HG03066 (cell line): ENCODE measurements at regions not wholly inside any gene's neighbourhood (a gene's known extent, or its start where the extent isn't known, plus 50 kb on each side); places are given as distances from the start of the nearest gene placed in this dataset.
"Not testable (repeated sequence)": the region's sequence is repeated elsewhere in the genome, so short reads cannot be mapped to it uniquely, and the experiment has no call there.

Experiments
- ATAC-seq: cut with Tn5 transposase; IDR thresholded peaks from one replicate; pipeline ENCODE4 v1.9.1; 2021; ENCODE audit warnings: low read depth; ENCODE audit not compliant: unreplicated experiment

DNA sequence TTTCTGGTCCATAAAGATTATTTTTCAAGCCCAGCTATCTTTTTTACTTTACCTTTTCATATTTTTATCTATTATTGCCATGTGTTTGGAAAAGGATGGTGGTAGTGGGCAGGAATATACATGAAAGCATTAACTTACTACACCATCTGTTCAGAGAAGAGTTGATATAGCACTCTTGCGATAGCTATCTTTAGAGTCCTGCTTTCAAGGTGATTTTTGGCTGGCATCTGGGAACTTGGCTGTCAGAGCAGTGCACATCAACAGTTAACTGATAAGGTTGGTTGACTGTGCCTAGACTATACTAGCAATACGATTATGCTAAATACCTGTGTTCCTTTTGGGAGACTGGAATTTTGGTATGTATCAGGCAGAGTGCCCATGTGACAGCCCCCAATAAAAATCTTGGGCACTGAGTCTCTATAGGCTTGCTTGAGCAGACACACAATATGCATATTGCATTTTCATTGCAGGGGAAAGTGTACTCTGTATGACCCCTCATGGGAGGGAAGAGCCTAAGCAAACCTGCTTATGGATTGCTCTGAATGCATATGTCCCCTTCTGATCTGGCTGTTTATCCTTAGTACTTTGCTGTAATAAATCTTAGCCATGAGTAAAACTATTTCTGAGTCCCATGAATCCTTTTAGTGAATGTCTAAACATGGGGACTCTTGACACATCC lies 227.6 kb upstream of the C9orf72 start:
- ATAC-seq: no peak

DNA sequence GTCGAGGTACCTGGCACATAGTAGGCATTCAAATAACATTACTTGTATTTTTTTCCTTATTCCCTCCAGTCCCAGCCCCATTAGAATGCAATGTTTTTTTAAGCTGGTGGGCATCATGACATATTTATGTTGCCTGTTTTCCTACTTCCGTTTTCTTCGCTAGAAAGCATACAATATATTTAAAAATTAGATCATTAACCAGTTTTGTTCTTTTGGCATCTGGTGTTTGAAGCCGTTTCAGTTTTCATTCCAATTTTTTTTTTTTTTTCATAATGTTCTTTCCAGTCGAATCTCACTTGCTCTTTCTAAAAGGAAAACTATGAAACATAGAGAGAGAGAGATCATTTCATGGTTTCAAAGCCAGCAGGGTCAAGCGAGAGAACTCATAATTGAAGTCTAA lies 228.3 kb upstream of the C9orf72 start:
- ATAC-seq: no peak

DNA sequence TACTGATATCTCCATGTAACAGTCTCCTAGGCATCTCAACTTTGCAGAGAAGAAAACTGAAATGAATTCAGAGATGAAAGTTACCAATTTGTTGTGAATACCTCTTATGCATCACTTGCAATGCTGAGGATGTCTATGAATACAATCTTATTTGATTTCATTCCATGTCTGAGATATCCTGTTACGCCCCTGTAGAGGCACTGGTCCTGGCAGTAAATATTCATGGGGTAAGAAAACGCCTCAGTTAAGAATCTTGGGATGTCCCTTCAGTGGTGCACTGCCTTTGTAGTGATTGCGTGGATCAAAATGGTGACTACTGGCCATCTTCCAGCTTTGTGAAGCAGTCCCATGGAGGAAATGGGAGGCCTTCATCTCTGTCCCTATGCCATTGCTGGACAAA lies 229.1 kb upstream of the C9orf72 start:
- no peak for ATAC-seq

DNA sequence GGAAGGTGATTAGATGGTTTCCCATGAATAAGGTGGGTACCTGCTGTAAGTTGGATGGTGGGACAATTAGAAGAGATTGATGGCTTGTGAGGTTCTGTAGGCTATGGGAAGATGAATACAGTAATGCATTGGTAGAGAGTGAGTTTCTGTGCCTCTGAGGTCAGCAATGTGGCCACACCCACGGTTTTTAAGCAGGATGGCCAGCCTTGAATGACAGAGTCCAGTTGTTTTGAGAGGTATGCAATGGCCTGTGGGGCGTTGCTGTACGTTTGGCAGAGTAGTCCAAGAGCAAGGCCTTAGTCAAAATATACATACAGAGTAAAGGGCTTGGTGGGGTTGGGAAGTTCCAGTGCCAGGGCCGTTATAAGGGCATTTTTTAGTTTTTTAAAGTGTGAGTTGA lies 235.6 kb upstream of the C9orf72 start:
- ATAC-seq: no peak

DNA sequence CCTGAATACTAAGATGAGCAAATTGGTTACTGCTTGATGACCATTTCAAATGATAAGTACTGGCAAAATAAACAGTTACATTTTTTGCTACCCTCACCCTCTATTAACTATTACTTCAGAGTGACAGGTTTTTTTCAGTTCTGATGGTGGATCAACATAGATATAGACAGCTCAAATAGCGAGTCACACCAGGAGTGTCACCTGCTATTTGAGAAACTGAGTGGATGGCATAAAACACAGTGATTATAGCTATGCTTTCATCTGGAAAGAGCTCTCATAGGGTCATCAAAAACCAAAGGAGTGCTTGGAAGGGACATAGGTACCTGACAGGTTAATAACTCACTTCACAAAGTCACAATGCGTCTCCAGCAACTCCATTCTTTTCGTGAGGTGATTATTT lies 244.5 kb upstream of the C9orf72 start:
- no peak for ATAC-seq

DNA sequence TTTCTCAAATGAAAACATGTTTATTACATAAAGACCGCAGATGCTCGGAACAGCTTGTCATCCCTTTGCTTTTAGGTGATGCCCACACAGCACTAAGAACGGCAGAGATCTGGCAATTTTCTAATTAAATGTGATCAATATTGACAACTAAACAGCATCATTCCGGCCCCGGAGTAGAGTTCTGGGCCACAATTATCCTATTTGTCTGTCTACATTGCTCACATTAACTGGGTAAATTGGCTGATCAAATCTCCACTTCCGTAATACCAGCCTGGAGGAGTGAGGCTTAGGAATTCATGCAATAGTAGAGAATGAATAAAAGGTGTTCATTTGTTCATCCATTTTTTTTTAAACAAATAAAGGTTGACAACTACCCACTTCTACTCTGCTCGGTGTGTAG lies 245.1 kb upstream of the C9orf72 start:
- no peak for ATAC-seq

DNA sequence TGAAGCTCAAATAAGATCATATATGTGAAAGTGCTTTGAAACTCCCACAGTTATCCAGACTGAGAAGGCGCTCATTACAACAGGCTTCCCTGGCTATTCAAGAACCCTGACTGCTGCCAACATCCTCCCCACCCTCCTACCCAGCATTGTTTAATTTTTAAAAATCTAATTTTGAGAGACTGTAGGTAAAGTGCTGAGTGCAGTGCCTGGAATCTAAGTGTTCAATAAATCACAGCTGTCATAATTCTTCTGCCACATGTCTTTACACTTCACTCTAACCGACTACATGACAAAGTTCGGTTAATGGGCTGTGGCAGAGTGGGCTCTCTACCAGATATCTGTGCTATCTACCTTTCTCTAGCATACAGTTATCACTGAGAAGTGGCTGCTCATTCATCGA lies 255.6 kb upstream of the C9orf72 start:
- no peak for ATAC-seq

DNA sequence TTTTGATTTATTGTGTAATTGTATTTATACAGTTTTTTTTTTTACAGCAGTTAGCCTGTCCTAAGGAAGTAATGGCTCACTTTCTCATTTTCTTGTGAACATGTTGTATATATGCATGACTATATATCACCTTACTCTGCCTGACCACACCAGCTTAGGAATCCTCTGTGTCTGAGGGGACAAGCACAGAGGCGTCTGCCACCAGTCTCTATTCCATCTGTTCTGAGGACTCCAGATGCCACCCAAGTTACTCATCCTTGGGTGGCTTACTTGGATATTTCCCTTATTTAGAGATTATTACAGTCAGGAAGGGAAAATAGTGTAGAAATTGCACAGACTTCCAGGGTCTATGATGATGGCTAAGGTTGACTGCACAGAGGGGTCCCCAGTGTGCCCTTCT lies 256.3 kb upstream of the C9orf72 start:
- ATAC-seq: no peak

DNA sequence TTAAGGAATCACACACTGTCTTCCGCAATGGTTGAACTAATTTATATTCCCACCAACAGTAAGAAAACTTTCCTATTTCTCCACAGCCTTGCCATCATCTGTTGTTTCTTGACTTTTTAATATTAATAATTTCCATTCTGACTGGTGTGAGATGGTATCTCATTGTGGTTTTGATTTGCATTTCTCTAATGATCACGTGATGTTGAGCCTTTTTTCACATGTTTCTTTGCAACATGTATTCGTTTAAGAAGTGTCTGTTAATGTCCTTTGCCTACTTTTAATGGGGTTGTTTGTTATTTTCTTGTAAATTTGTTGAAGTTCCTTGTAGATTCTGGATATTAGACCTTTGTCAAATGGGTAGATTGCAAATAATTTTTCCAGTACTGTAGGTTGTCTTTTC lies 258.8 kb upstream of the C9orf72 start:
- not testable (repeated sequence) for ATAC-seq

DNA sequence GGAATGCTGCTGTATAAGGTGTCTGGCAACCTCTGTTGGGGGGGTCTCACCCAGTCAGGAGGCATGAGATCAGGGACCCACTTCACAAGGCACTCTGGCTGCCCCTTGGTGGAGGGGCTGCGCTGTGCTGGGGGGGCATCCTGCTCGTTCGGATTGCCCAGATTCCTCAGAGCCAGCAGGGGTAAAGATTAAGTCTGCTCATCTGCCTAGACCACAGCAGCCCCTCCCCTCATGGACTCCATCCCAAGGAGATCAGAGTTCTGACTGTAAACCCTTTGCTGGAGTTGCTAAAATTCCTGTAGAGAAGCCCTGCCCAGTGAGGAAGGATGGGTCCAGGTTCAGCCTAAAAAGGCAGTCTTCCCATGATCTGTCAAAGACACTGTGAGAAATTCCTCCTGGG lies 262.0 kb upstream of the C9orf72 start:
- ATAC-seq: no peak

DNA sequence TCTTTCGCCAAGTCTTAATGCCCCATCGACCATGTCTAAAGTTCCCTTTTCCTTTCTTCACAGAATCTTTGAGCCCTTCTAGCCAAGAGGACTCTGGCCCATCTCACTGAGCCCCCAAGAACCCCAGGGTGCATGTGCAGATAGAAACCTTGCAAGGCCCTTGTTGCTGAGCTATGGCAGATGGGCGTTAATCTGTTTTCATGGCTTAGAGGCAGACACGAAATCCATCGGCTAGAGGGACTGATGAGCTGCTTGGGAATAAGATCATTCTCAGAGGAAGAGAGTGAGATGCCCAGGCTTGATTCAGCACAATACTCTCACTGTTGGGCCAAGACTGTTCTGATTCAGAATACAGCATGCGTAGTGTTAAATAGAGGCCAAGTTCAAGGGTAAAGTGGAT lies 262.5 kb upstream of the C9orf72 start:
- ATAC-seq: no peak

DNA sequence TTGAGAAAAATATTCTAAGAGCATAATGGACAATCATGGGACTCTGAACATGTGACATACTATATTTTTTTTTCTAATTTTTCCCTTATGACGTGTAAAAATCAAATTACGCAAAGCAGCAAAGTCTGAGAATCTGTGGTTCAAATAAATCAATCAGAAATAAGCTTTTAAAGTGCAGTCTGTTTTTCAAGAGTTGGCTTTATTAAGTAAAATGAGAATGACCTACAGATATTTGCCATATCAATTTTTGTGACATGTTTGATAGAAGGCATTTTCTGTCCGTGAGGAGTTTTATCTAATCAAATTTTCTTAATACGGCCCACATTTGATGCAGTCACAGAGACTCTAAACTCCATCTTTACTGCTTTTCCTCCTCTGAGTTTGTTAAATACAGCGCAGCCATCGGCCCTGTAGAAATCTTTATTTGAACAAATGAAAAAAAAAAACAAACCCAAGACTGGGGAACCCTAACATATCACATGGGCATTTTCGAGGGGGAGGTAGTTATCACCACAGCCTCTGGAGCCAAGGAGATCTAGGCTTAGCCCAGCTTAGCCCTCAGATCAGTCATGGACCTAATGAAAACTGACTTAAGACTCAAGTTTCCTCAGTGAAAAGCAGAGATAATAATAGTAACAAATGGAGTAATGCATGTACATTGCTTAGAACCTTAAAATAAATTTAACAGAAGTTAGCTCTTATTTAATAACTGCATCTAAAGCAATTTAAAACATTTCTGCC lies 263.6 kb upstream of the C9orf72 start:
- no peak for ATAC-seq

DNA sequence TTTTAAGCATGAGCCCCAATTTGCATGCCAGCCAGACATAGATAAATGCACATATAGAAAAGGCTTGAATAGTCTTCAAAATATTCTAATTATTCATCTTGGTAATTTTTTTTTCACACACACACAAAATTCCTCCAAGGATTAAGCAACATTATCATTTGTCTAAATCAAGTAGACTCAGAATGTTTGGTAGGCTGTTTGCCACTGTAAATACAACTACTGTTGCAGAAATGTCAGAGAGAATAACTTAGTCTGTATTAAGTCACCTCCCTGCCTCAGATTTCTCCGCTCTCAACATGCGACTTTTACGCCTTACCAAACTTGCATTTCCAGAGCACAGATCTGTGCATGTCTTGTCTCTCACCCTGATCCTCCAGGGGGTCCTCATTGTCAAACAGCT lies 265.6 kb upstream of the C9orf72 start:
- no peak for ATAC-seq

DNA sequence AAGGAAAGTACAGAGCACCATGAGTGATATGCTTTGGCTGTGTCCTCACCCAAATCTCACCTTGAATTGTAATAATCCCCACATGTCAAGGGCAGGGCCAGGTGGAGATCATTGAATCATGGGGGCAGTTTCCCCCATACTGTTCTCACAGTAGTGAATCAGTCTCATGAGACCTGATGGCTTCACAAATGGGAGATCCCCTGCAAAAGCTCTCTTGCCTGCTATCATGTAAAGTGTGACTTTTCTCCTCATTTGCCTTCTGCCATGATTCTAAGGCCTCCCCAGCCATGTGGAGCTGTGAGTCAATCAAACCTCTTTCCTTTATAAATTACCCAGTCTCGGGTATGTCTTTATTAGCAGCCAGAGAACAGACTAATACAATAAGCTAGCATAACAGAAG lies 266.5 kb upstream of the C9orf72 start:
- ATAC-seq: not testable (repeated sequence)

DNA sequence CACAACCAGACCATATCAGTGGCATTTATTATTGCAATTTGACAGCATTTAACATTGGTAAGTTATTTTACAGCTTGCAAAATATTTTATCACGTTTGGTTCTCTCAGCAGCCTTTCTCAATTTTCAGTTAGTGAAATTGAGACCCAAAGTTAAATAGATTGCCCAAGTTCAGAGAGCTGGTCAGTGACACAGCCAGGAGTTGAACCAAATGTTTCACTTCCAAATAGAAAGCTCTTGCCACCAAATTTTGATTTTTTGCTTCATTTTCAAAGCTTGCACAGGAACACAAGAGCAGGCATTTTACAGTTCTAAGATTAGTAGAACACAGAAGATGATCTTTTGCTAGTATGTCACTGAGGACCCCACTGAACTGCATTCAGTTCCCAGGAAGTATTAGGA lies 271.5 kb upstream of the C9orf72 start:
- no peak for ATAC-seq

DNA sequence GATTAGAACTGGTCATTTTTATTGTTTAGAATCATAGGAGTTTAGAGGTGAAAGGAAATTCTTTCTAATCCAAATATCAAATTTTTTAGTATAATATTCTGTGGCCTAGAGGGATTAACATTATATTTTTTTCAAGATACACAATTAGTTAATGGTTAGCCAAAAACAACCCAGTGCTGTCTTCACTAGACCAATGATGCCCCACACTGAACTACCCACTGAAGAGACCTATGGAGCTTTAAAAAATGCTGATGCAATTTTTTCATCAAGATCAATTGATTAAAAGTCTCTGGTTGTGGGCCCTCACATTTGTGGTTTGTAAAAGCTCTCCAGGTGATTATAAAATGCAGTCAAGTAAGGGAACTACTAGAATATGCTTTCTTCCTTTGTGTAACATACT lies 274.1 kb upstream of the C9orf72 start:
- ATAC-seq: no peak

DNA sequence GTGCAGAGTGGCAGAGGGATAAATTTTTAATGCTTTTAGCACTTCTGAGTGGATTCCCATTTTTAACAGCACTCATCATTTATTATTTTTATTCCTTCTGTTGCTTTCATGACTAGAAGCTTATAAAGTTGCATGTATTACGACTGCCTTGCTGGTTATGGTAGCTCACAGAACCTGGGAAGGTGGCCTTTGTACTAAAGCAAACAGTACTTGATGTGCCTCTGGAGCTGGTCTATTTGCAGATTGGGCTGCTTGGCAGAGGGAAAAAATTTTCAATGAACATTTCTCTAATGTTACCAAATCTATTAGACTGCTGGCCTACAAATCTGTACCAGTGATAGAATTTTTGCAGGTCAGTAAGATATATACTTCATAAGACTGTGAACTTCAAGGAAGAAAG lies 274.5 kb upstream of the C9orf72 start:
- ATAC-seq: no peak

DNA sequence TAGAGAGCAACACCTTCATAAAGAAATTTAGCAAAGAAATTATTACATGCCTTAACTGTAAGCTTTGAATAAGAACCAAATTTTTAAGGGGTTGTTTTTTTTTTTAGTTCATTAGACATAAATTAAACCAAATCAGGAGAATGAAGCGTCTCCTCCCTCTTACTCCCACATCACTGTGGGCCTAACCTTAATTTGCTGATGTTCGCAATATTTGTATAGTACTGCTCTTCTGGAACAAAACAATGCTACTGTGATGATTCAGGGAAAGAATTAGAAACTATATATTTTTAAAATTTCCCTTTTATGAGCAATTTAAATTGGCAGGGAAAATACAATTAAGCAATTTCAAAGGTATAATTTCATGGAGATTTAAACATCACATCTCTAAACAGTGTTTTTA lies 275.0 kb upstream of the C9orf72 start:
- no peak for ATAC-seq

DNA sequence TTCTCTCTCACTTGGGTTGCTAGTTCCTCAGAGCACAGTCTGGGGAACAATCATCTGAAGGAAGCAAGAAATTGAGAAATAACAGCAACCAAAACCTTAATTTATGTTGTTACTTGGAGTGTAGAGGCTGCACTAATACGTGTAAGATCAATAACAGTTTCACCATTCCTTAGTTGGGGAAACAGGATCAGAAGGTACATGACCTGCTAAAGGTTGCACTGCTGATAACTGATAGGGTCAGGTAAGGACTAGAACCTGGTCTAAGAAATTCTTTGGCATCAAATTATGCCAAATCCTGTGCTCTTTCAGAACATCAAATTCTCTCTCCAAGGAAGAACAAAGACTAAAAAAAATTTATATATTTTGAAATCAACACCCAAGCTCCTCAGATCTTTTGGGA lies 278.6 kb upstream of the C9orf72 start:
- ATAC-seq: no peak

DNA sequence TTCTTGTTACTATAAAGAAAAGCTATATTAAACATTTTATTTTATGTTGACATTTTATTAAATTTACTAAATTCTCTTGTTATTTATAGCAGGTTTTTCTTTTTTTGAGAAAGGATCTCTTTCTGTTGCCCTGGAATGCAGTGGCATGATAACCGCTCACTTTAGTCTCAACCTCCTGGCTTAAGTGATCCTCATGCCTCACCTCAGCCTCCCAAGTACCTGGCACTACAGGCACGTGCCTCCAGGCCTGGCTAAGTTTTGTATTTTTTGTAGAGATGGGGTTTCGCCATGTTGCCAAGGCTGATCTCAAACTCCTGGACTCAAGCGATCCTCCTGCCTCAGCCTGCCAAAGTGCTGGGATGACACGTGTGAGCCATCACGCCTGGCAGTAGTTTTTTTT lies 280.2 kb upstream of the C9orf72 start:
- no peak for ATAC-seq

DNA sequence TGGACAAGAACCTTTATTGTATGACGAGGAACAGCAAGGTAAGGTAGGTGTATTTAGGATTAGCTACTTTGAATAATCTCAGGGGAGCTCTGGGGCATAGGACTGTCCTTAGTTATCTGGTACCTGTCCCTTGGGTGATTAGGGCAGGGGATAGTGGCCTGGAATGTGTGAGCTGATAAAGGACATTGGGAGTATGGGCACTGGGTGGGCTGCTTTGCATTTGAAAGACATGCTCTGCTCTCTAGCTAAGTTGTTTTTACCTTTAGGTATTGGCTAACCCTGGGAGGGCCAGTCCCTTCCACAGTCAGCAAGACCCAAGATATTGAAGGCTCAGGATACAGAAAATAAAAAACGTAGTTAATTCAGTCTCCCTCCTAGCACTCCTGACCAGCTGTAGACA lies 282.8 kb upstream of the C9orf72 start:
- no peak for ATAC-seq

DNA sequence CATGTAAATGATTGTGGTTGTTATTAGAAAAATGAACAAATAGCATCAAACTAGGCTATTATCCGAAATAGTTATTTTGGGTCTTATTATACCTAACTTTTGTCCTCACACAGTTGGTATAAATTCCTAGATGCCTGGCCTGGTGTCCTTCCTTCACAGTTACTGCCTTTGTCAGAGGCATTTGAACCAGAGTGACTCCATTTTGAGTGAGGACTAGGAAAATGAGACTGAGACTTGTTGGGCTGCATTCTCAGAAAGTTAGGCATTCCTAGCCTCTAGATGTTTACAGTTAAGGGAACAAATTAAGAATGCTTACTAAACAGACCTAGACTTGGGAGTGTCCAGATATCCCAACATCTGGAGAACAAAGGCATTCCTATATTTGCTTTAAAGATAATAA lies 283.5 kb upstream of the C9orf72 start:
- no peak for ATAC-seq

DNA sequence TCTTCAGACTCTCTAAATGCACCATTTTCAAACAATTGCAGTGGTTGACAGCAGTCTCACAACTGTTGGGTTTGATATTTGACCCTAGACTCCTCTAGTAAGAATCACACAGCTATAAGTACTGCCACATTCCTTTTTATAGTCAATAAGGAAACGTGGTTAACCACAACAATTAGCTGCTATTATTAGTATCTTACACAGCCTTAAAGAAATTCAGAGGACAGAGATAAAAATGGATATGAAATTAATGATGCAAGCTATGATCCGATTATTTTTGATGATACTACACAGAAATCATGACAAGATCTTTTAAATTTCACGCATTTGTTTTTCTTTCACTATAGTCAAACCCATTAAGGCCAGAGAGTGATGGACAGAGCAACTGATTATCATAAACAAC lies 288.6 kb upstream of the C9orf72 start:
- ATAC-seq: no peak
